OCI-LY3 (cell line): ENCODE measurements at regions not wholly inside any gene's neighbourhood (a gene's known extent, or its start where the extent isn't known, plus 50 kb on each side); places are given as distances from the start of the nearest gene placed in this dataset.

Experiments used
- H2AFZ ChIP-seq: fragments of 200-600, 300-600 bp; shearing (Covaris generic); 2 replicates; pipeline ENCODE4 v1.6.0; 2014; ENCODE audit warnings: antibody characterized with exemption, low read depth, low read length
- H3K27ac ChIP-seq: fragments of 200-600, 300-600 bp; sonication (generic); 2 replicates; pipeline ENCODE4 v1.5.1; 2014; ENCODE audit warnings: mild to moderate bottlenecking, low read length, moderate library complexity, mixed read lengths
- H3K27me3 ChIP-seq: fragments of 200-600, 300-600 bp; sonication (generic); 2 replicates; pipeline ENCODE4 v1.6.1; 2014; ENCODE audit warnings: low read depth, low read length, mixed read lengths
- H3K36me3 ChIP-seq: fragments of 200-600, 300-600 bp; sonication (generic); replicated peaks from 2 replicates; pipeline ENCODE3; 2014; ENCODE audit warnings: low read depth, low read length, mixed read lengths
- H3K4me1 ChIP-seq: fragments of 300-600, 200-600 bp; sonication (generic); 2 replicates; pipeline ENCODE4 v1.6.1; 2014; ENCODE audit warnings: low read length, mixed read lengths
- H3K4me2 ChIP-seq: fragments of 200-600, 300-600 bp; sonication (generic); 2 replicates; pipeline ENCODE4 v1.6.1; 2014; ENCODE audit warnings: low read length, mixed read lengths
- H3K4me3 ChIP-seq: fragments of 300-600, 200-600 bp; sonication (generic); 2 replicates; pipeline ENCODE4 v1.5.1; 2014; ENCODE audit warnings: antibody characterized with exemption, mild to moderate bottlenecking, low read length, moderate library complexity
- H3K79me2 ChIP-seq: fragments of 300-600, 200-600 bp; shearing (Covaris generic); 2 replicates; pipeline ENCODE4 v1.6.1; 2014; ENCODE audit warnings: mild to moderate bottlenecking, low read length, mixed read lengths
- H3K9ac ChIP-seq: fragments of 300-600, 200-600 bp; shearing (Covaris generic); 2 replicates; pipeline ENCODE4 v1.6.0; 2014; ENCODE audit warnings: mild to moderate bottlenecking, low read length, moderate library complexity
- H3K9me3 ChIP-seq: fragments of 200-600, 300-600 bp; shearing (Covaris generic); 2 replicates; pipeline ENCODE4 v1.6.1; 2014; ENCODE audit warnings: low read length, mixed read lengths; ENCODE audit not compliant: insufficient read depth
- H4K20me1 ChIP-seq: fragments of 200-600, 300-600 bp; sonication (generic); 2 replicates; pipeline ENCODE4 v1.6.1; 2016; ENCODE audit warnings: low read length, mixed read lengths; ENCODE audit not compliant: insufficient read depth
- EZH2phosphoT487 ChIP-seq: fragments of 200-600 bp; shearing (Covaris generic); IDR thresholded peaks from 2 replicates; pipeline ENCODE4 v1.6.1; 2018; ENCODE audit warnings: antibody characterized with exemption, mixed run types, low read depth
- TF ChIP-seq, protein P1 (sequence below): fragments of 200-600, 300-600 bp; sonication (generic); IDR thresholded peaks from 2 replicates; pipeline ENCODE4 v1.5.1; 2014; ENCODE audit warnings: antibody characterized with exemption, low read length, low read depth

DNA sequence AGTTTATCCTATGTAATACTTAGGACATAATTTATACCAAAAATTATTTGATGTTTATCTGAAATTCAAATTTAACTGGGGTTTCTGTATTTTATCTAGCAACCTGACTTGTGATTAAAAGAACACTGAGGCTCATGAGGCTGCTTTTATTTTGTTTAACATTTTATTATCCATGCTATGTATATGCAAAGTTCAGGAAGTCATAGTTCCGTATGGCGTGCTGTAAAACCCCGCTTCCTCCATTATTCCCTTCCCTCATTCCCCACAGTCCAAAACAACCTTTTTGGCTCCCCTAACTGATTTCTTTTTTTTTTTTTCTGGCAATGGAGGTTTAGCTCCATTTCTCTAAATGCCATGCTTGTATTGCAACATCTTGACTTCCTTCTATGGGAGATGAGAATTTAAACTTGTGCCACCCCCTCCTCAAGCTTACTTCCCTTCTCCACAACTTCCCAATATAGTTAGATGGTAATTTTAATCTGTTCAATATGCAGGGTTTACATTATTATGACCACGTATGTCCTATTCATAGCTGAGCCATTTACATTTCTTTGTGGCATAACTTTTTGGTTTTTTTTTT is 138.0 kb upstream of the DNAH14 start:
- peaks cover 4% of the 10 kb centered on the region; the same call in 1 of the 2 replicates for H3K4me1 ChIP-seq
- H3K27ac ChIP-seq: no peak overlapping the region
- H3K27me3 ChIP-seq: no peaks in the 10 kb centered on the region
- no peaks in the 10 kb centered on the region for H4K20me1 ChIP-seq
- no peaks in the 10 kb centered on the region for H3K9me3 ChIP-seq
- H3K4me3 ChIP-seq: no peak overlapping the region
- no peak overlapping the region for H3K9ac ChIP-seq
- no peak overlapping the region for H2AFZ ChIP-seq
- H3K79me2 ChIP-seq: no peaks in the 10 kb centered on the region
- TF ChIP-seq, protein P1, sequence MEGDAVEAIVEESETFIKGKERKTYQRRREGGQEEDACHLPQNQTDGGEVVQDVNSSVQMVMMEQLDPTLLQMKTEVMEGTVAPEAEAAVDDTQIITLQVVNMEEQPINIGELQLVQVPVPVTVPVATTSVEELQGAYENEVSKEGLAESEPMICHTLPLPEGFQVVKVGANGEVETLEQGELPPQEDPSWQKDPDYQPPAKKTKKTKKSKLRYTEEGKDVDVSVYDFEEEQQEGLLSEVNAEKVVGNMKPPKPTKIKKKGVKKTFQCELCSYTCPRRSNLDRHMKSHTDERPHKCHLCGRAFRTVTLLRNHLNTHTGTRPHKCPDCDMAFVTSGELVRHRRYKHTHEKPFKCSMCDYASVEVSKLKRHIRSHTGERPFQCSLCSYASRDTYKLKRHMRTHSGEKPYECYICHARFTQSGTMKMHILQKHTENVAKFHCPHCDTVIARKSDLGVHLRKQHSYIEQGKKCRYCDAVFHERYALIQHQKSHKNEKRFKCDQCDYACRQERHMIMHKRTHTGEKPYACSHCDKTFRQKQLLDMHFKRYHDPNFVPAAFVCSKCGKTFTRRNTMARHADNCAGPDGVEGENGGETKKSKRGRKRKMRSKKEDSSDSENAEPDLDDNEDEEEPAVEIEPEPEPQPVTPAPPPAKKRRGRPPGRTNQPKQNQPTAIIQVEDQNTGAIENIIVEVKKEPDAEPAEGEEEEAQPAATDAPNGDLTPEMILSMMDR: no peak
- TF ChIP-seq EZH2phosphoT487: no peak
- no peaks in the 10 kb centered on the region for H3K36me3 ChIP-seq
- no peak overlapping the region for H3K4me2 ChIP-seq

DNA sequence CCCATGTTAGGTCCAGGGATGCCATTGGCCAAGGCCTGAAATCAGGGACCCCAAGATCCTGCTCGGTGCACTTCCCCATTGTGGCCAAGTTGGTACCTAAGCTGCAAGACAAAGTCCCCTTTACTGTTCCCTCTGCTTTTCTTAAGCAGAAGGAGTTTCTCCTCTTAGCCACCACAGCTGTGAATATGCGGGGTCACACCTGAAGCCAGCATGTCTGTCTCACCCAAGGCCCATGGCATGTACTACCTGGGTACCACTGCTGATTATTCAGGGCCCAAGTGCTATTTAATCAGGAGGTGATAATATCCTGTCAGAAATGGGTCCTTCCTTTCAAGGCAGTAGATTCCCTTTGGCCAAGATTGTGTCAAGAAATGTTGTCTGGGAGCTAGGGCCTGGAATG is 133.9 kb upstream of the DNAH14 start:
- H3K27ac ChIP-seq: no peak overlapping the region
- H3K4me2 ChIP-seq: no peak overlapping the region
- H4K20me1 ChIP-seq: no peaks in the 10 kb centered on the region
- H3K4me3 ChIP-seq: no peak overlapping the region
- TF ChIP-seq EZH2phosphoT487: no peak
- TF ChIP-seq, protein P1: no peak
- H3K79me2 ChIP-seq: no peaks in the 10 kb centered on the region
- H3K27me3 ChIP-seq: no peaks in the 10 kb centered on the region
- no peak overlapping the region for H2AFZ ChIP-seq
- no peak overlapping the region for H3K9ac ChIP-seq
- no peaks in the 10 kb centered on the region for H3K9me3 ChIP-seq
- H3K4me1 ChIP-seq: no peaks in the 10 kb centered on the region
- H3K36me3 ChIP-seq: no peaks in the 10 kb centered on the region

DNA sequence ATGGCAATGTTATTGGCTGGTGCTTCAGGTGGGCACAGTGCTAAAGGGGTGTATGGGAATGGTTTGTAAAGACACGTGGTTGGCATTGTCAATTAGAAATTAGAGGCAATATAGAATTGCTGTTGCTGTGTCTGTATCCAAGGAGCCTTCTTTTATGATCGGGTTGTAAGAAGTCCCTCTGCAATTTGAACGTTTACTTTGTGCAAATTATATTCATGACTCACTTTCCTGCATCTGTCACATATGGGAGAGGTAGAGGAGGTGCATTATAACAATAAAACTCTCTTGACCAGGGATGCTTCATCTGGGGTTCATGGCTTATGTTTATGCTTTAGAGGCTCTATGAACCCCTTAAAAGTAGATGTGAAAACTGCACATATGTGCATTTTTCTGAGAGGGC is 130.4 kb upstream of the DNAH14 start:
- Histone ChIP-seq H3K9me3 (no peaks in the 10 kb centered on the region), H3K4me2 (no peak overlapping the region), H2AFZ (no peak overlapping the region), H4K20me1 (no peaks in the 10 kb centered on the region), H3K9ac (no peak overlapping the region), H3K4me3 (no peak overlapping the region), H3K79me2 (no peaks in the 10 kb centered on the region), H3K27ac (no peak overlapping the region), H3K36me3 (no peaks in the 10 kb centered on the region), H3K27me3 (no peaks in the 10 kb centered on the region), H3K4me1 (peaks cover 5% of the 10 kb centered on the region; the same call in 1 of the 2 replicates)
- TF ChIP-seq, protein P1: no peak
- no peak for TF ChIP-seq EZH2phosphoT487

DNA sequence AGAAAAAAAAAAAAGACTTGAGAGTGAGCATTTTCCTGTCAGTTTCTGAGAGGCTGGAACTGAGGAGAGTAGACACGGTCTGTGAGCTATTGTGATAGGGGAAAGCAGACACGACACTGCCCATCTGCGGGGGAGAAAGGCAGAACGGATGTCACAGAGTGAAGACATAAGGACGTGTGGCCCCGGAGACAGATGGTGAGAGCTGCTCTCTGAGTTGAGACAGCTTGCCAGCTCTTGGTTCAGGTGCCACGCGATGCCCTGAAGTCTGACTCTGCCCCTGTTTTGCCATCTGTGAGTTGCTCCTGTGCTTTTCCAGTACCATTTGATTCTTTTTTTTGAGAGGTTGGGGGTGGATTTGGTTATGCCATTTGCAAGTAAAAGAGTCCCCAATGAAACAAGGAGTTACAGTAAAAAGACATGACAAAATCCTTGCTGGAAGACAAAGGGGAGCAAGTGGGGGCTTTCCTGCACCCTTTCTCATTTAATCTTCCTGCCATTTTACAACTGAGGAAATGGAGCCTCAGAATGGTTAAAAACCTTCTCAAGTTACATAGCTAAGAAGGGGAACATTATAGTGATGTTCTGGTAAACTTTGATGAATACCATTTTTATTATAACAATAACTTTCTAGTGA is 128.9 kb upstream of the DNAH14 start:
- Histone ChIP-seq H3K9me3 (no peaks in the 10 kb centered on the region), H2AFZ (no peak overlapping the region), H3K36me3 (no peaks in the 10 kb centered on the region), H4K20me1 (no peaks in the 10 kb centered on the region), H3K9ac (no peak overlapping the region), H3K27me3 (no peaks in the 10 kb centered on the region), H3K4me3 (no peak overlapping the region), H3K27ac (no peak overlapping the region), H3K79me2 (no peaks in the 10 kb centered on the region), H3K4me1 (peaks cover 5% of the 10 kb centered on the region; the same call in 1 of the 2 replicates), H3K4me2 (no peak overlapping the region)
- TF ChIP-seq, protein P1: no peak
